SKM-1 (cell line): ENCODE measurements at regions not wholly inside any gene's neighbourhood (a gene's known extent, or its start where the extent isn't known, plus 50 kb on each side); places are given as distances from the start of the nearest gene placed in this dataset.

ENCODE experiments used
- DNase-seq: peaks from one replicate; lab custom pipeline; 2025; ENCODE audit not compliant: unreplicated experiment; lab: John Stamatoyannopoulos, UW

- no peak for DNase-seq
Measured at GRCh38 chr18:40607542-40608148, 1347.4 kb upstream of the PIK3C3 start.

- DNase-seq: no peak
Measured at GRCh38 chr18:40606996-40607395, 1348.0 kb upstream of the PIK3C3 start.

GRCh38 chr18:40583671-40584070 is 1371.4 kb upstream of the PIK3C3 start:
- DNase-seq: no peak

GRCh38 chr18:40582105-40582504 is 1372.9 kb upstream of the PIK3C3 start:
- DNase-seq: no peak

- no peak for DNase-seq
Measured at GRCh38 chr18:40577981-40578365, 1377.1 kb upstream of the PIK3C3 start.

GRCh38 chr18:40577239-40577980 is 1377.6 kb upstream of the PIK3C3 start:
- no peak for DNase-seq

- no peak for DNase-seq
Measured at GRCh38 chr18:40576507-40577115, 1378.4 kb upstream of the PIK3C3 start.

GRCh38 chr18:40570615-40571014 is 1384.4 kb upstream of the PIK3C3 start:
- no peak for DNase-seq

- DNase-seq: no peak
Measured at GRCh38 chr18:40569605-40570004, 1385.4 kb upstream of the PIK3C3 start.

GRCh38 chr18:40566510-40566844 is 1388.6 kb upstream of the PIK3C3 start:
- no peak for DNase-seq

- no peak for DNase-seq
Measured at GRCh38 chr18:40565805-40566509, 1389.1 kb upstream of the PIK3C3 start.

GRCh38 chr18:40559556-40559955 is 1395.5 kb upstream of the PIK3C3 start:
- no peak for DNase-seq

GRCh38 chr18:40558706-40559392 is 1396.2 kb upstream of the PIK3C3 start:
- no peak for DNase-seq

GRCh38 chr18:40555914-40556313 is 1399.1 kb upstream of the PIK3C3 start:
- DNase-seq: no peak

GRCh38 chr18:40553029-40553428 is 1402.0 kb upstream of the PIK3C3 start:
- DNase-seq: no peak

GRCh38 chr18:40546875-40547274 is 1408.2 kb upstream of the PIK3C3 start:
- no peak for DNase-seq

- no peak for DNase-seq
Measured at GRCh38 chr18:40534723-40535122, 1420.3 kb upstream of the PIK3C3 start.

- no peak for DNase-seq
Measured at GRCh38 chr18:40532046-40532445, 1423.0 kb upstream of the PIK3C3 start.

- DNase-seq: no peak
Measured at GRCh38 chr18:40531051-40531450, 1424.0 kb upstream of the PIK3C3 start.

- DNase-seq: no peak
Measured at GRCh38 chr18:40529478-40529877, 1425.6 kb upstream of the PIK3C3 start.

GRCh38 chr18:40524881-40525280 is 1430.2 kb upstream of the PIK3C3 start:
- DNase-seq: no peak
